ENCODE measurements at regions not wholly inside any gene's neighbourhood (a gene's known extent, or its start where the extent isn't known, plus 50 kb on each side); places are given as distances from the start of the nearest gene placed in this dataset.

DNA sequence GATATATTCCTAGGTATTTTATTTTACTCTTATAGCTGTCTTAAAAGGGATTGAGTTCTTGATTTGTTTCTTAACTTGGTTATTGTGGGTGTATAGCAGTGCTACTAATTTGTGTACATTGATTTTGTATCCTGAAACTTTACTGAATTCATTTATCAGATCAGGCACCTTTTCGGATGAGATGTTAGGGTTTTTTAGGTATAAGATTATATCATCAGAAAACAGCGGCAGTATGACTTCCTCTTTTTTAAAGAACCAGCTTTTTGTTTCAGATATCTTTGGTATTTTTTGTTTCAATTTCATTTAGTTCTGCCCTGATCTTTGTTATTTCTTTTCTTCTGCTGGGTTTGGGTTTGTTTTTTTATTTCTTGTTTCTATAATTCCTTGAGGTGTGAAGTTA, 382.4 kb upstream of the ADGRB3 start:
- TF ChIP-seq CEBPB (tag; IDR thresholded peaks at IDR 0.05) (no peak), RAD21 (CRISPR knock-in tag; conservative IDR thresholded peaks at IDR 0.05 in 1 of 2, IDR thresholded peaks at IDR 0.05 in 1 of 2) (no peak), ZBTB7A (IDR thresholded peaks at IDR 0.05; ENCODE audit: borderline replicate concordance, control insufficient read depth, low read depth, low read length) (no peak), ZBTB1 (CRISPR knock-in tag; IDR thresholded peaks at IDR 0.05; ENCODE audit: borderline replicate concordance, low read depth) (no peak), RFX5 (IDR thresholded peaks at IDR 0.05; ENCODE audit: low read depth, low read length) (no peak), EZH2 (IDR thresholded peaks at IDR 0.05; ENCODE audit: borderline replicate concordance, low read depth, low read length) (no peak), SREBF2 (CRISPR knock-in tag; IDR thresholded peaks at IDR 0.05) (no peak), GABPB1 (CRISPR knock-in tag; IDR thresholded peaks at IDR 0.05) (no peak), DDX20 (tag; IDR thresholded peaks at IDR 0.05; ENCODE audit: low read depth) (no peak), NFE2L1 (tag; IDR thresholded peaks at IDR 0.05; ENCODE audit: borderline replicate concordance, low read depth) (no peak), POLR3A (IDR thresholded peaks at IDR 0.05; ENCODE audit: borderline replicate concordance, extremely low read depth, insufficient read depth, insufficient read length) (no peak)
- TF ChIP-seq, protein P1, sequence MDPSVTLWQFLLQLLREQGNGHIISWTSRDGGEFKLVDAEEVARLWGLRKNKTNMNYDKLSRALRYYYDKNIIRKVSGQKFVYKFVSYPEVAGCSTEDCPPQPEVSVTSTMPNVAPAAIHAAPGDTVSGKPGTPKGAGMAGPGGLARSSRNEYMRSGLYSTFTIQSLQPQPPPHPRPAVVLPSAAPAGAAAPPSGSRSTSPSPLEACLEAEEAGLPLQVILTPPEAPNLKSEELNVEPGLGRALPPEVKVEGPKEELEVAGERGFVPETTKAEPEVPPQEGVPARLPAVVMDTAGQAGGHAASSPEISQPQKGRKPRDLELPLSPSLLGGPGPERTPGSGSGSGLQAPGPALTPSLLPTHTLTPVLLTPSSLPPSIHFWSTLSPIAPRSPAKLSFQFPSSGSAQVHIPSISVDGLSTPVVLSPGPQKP (CRISPR knock-in tag; IDR thresholded peaks at IDR 0.05) = no peak
- TF ChIP-seq, protein P2, sequence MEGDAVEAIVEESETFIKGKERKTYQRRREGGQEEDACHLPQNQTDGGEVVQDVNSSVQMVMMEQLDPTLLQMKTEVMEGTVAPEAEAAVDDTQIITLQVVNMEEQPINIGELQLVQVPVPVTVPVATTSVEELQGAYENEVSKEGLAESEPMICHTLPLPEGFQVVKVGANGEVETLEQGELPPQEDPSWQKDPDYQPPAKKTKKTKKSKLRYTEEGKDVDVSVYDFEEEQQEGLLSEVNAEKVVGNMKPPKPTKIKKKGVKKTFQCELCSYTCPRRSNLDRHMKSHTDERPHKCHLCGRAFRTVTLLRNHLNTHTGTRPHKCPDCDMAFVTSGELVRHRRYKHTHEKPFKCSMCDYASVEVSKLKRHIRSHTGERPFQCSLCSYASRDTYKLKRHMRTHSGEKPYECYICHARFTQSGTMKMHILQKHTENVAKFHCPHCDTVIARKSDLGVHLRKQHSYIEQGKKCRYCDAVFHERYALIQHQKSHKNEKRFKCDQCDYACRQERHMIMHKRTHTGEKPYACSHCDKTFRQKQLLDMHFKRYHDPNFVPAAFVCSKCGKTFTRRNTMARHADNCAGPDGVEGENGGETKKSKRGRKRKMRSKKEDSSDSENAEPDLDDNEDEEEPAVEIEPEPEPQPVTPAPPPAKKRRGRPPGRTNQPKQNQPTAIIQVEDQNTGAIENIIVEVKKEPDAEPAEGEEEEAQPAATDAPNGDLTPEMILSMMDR (IDR thresholded peaks at IDR 0.05 in 2 of 3, conservative IDR thresholded peaks at IDR 0.05 in 1 of 3; ENCODE audit: insufficient read depth in 2 of 3, low read depth in 1 of 3, low read length in 3 of 3) = no peak
- TF ChIP-seq, protein P3, sequence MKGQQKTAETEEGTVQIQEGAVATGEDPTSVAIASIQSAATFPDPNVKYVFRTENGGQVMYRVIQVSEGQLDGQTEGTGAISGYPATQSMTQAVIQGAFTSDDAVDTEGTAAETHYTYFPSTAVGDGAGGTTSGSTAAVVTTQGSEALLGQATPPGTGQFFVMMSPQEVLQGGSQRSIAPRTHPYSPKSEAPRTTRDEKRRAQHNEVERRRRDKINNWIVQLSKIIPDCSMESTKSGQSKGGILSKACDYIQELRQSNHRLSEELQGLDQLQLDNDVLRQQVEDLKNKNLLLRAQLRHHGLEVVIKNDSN (CRISPR knock-in tag; IDR thresholded peaks at IDR 0.05) = no peak

Data from K562 (cell line).